Renal cortical epithelial cell (primary cell): ENCODE measurements at regions not wholly inside any gene's neighbourhood (a gene's known extent, or its start where the extent isn't known, plus 50 kb on each side); places are given as distances from the start of the nearest gene placed in this dataset.
"Not testable (repeated sequence)": the region's sequence is repeated elsewhere in the genome, so short reads cannot be mapped to it uniquely, and the experiment has no call there.

Source experiments
- DNase-seq: peaks from one replicate; pipeline ENCODE4 v3.0.0-alpha.2; 2011; ENCODE audit warnings: low read depth

DNA sequence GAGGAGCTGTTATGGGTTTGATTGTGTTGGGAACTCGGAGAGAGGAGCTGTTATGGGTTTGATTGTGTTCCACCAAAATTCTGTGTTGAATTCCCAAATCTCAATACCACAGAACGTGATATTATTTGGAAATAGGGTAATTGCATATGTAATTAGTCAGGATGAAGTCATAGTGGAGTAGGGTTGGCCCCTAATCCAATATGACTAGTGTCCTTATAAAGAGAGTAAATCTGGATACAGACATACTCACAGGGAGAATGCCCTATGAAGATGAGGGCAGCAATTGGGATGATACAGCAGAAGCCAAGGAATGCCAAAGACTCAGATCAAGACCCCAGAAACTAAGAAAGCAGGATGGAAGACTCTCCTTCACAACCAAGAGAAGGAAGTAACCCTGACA is 1023.2 kb upstream of the ZEB2 start:
- DNase-seq, result no peak

DNA sequence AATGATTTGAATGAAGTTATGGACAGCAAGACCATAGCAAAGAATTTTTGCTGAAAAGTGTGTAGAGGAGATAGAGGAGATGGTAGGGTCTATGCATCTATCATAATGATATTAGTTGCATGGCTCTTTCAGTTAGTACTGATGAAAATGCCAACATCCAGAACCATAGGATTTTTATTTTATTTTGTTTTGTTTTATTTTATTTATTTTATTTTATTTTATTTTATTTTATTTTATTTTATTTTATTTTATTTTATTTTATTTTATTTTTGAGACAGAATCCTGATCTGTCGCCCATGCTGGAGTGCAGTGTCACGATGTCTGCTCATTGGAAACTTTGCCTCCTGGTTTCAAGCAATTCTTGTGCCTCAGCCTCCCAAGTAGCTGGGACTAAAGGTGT is 1021.1 kb upstream of the ZEB2 start:
- DNase-seq, result no peak

DNA sequence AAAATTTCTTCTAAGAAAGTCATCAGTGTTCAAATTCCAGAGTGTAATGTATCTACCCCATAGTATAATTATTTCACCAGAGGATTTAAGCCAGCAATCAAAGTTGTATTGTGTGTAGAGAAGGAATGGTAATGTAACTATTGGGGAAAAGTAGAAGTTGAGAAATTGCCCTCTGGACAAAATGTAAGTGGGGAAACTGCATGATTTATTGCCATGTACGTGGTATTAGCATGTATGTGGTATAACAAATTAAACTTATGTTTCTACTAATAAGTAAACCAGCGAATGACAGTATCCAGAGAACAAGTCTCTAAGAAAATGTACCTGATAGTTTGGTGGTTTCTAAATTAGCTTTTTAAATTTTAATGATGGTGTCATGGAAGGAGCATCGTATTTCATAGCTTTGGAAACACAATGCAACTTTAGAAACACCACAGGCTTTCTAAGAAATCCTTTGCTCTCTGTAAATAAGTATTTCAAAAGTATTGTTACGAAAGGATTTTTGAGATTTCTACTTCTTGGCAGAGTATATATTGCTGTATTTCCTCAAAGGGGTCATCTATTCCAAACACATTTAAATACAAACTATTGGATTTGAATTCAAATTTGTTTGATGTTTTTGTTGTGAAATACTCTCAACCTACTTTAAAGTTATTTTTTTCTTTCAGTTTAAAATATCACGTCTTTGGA is 1018.9 kb upstream of the ZEB2 start:
- peak; percentile 33 for DNase-seq

- DNase-seq, result peak; percentile 9
Measured at GRCh38 chr2:145530653-145531052, 1010.7 kb upstream of the ZEB2 start.

GRCh38 chr2:145524836-145525235 is 1004.9 kb upstream of the ZEB2 start:
- DNase-seq, result peak; percentile 6

DNA sequence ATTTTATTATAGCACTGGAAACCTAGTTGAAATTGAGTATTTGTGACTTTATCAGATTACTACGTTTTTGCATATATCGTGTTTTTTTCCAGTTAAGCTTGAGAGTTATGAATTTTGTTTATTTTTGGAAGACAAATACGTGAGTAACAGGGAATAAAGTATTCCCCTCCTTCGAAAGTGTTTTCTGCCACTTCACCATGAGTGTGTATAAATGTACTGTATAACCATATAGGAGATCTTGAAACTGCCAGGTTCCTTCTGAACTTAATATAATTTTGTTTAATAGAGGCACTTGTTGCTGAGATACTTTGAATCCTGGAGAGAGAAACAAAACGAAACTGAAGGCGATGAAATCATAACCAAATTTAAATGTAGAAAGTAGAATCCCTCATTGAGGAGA is 1004.4 kb upstream of the ZEB2 start:
- no peak for DNase-seq

DNA sequence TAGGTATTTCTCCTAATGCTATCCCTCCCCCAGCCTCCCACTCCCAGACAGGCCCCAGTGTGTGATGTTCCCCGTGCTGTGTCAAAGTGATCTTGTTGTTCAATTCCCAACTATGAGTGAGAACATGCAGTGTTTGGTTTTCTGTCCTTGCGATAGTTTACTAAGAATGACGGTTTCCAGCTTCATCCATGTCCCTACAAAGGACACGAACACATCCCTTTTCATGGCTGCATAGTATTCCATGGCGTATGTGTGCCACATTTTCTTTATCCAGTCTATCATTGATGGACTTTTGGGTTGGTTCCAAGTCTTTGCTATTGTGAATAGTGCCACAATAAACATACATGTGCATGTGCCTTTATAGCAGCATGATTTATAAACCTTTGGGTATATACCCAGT is 999.3 kb upstream of the ZEB2 start:
- DNase-seq, result not testable (repeated sequence)

DNA sequence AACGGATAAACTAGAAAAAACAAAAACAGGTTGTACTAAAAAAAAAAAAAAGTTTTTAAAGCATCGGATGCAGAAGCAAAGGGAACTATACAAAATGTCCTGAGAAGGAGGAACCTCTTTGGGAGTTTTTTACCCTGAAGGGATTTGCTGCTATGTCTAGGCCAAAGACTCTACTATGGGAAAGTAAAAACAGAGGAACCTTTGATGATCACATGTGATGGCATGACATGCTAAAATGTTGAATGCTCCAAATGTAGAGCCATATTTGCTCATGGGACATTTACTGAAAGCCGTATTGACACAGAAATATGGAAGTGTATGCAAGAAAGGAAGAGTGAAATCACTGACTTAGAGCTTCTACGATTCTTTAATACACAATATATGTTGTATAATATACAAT is 992.0 kb upstream of the ZEB2 start:
- DNase-seq, result peak; percentile 47

DNA sequence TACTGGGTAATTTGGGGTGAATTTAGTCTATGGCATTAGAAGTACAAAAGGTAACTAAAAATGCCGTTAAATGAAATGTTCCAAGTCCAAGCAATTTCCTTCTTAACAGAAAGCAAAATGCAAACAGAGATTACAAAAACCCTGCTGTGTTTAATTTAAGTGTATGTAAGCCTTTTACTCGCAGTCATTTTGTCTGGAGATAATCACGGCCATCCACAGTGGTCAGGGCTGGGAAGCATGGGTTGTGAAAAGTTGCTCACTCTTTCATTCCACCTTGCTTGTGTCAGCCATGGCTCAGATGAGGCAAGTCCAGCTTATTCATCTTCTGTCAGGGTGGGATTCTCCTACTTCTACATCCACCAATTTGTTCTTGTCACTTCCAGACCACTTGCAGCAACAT is 983.6 kb upstream of the ZEB2 start:
- no peak for DNase-seq

DNA sequence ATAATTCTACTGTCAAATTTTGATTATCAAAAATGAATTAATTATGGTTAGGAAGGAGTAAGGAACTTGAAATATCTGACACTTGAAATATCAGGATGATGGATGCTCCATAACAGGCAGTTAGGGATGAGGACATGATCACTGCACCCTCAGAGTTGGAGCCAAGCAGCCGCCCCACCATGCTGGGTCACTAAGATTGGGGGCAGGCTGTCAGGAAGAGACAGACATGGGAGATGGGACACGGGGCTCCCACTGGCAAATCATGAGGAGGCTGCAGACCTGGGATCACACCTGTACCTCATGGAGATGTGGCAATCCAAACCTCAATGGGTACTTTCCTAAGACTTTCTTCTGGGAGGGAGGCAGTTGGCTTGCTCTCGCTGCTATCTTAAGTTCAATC is 982.0 kb upstream of the ZEB2 start:
- DNase-seq, result no peak

GRCh38 chr2:145495590-145495989 is 975.7 kb upstream of the ZEB2 start:
- DNase-seq, result no peak

- no peak for DNase-seq
Measured at GRCh38 chr2:145494441-145494840, 974.5 kb upstream of the ZEB2 start.

GRCh38 chr2:145488571-145488970 is 968.7 kb upstream of the ZEB2 start:
- DNase-seq, result peak; percentile 33

GRCh38 chr2:145484448-145485097 is 964.7 kb upstream of the ZEB2 start:
- DNase-seq, result peak; percentile 75

DNA sequence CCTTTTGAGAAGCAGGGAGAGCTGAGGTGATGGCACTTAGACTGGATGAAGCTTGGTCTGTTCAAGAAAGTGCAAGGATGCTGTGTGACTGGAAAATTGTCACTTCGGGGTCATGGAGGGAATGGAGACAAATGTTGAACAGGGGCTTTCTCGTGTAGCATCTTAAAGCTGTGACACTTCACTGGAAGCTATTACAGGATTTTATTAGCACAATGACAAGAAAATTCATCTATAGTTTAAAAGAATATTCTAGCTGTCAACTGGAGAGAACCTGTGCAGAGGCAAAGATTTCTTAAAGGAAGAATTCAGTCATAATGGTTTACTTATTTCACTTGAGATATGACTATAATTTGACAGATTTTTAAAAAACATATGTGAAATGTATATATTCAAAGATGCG is 963.9 kb upstream of the ZEB2 start:
- no peak for DNase-seq

DNA sequence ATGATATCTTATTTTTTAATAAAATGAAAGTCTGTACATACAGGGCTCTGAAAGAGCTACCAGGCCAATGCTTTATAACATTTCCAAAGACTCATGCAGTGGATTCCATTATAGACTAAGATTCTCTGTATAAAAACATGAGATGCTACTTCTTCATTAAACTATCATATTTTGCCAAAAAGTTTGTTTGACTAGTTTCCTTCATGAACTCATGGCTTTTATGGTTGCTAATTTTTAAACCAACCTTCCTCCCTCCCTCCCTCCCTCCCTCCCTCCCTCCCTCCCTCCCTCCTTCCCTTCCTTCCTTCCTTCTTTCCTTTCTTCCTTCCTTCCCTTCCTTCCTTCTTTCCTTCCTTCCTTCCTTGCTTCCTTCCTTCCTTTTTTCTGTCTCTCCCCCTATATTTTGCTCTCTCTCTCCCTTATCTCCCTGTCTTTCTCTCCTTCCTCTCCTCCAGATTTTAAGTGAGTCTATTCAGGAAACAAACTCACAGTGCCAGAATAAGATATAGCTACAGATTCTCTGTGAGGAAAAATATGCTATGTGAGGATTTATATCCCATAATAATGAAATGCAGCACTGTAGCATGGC is 961.5 kb upstream of the ZEB2 start:
- no peak for DNase-seq

- DNase-seq, result no peak
Measured at GRCh38 chr2:145464866-145465265, 944.9 kb upstream of the ZEB2 start.

GRCh38 chr2:145460112-145460511 is 940.2 kb upstream of the ZEB2 start:
- no peak for DNase-seq

- DNase-seq, result peak; percentile 54
Measured at GRCh38 chr2:145431181-145431951, 911.4 kb upstream of the ZEB2 start.

GRCh38 chr2:145423809-145424208 is 903.9 kb upstream of the ZEB2 start:
- no peak for DNase-seq

GRCh38 chr2:145422576-145422975 is 902.7 kb upstream of the ZEB2 start:
- no peak for DNase-seq

- no peak for DNase-seq
Measured at GRCh38 chr2:145421841-145422240, 901.9 kb upstream of the ZEB2 start.

GRCh38 chr2:145416640-145417039 is 896.7 kb upstream of the ZEB2 start:
- DNase-seq, result no peak
